GM18868 (cell line): ENCODE measurements at regions not wholly inside any gene's neighbourhood (a gene's known extent, or its start where the extent isn't known, plus 50 kb on each side); places are given as distances from the start of the nearest gene placed in this dataset.
A peak's percentile ranks its signal among the peaks of the same experiment; 100 is the strongest.

Experiments
- ATAC-seq: cut with Tn5 transposase; IDR thresholded peaks from one replicate; pipeline ENCODE4 v1.9.1; 2021; ENCODE audit warnings: mild to moderate bottlenecking, moderate library complexity; ENCODE audit not compliant: unreplicated experiment

GRCh38 chr7:17638727-17639126 lies 301.6 kb downstream of the SNX13 start:
- no peak for ATAC-seq

GRCh38 chr7:17640730-17641377 lies 299.4 kb downstream of the SNX13 start:
- ATAC-seq = peak; percentile 83

GRCh38 chr7:17645500-17645899 lies 294.8 kb downstream of the SNX13 start:
- no peak for ATAC-seq

DNA sequence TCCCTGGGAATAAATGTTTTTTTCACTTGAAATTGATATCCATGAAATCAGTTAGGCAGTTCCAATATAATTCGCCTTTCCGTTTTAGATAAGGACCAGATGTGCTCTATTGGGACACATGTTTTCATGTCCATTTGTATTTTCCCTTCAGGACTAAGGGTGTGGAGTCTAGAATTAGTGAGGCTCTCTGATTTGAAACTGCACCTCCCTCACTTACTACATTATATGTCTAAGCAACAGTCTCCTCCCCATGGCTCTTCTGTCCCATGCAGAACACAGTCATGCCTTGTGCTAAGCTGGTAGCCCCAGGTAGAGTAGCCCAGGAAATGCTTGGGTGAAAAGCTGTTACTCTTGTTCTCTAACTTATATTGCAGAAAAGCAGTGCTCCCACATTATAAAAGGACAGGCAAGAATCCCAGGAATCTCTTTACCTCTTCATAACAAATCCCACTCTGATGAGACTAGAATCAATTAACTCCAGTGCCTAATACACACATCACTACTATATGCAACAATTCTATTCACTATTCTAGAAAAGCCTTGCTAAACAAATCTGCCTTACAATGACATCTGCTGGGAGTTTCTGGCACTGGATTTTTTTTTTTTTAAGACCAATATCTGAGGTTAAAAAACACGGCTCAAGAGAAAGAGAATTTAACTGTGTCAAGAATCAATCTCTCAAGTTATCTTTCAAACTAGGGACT lies 293.9 kb downstream of the SNX13 start:
- ATAC-seq = no peak

GRCh38 chr7:17651341-17651740 lies 289.0 kb downstream of the SNX13 start:
- no peak for ATAC-seq

- no peak for ATAC-seq
These were observed 288.4 kb downstream of the SNX13 start for GRCh38 chr7:17651863-17652385.

- ATAC-seq = no peak
These were observed 285.4 kb downstream of the SNX13 start for GRCh38 chr7:17654940-17655339.

DNA sequence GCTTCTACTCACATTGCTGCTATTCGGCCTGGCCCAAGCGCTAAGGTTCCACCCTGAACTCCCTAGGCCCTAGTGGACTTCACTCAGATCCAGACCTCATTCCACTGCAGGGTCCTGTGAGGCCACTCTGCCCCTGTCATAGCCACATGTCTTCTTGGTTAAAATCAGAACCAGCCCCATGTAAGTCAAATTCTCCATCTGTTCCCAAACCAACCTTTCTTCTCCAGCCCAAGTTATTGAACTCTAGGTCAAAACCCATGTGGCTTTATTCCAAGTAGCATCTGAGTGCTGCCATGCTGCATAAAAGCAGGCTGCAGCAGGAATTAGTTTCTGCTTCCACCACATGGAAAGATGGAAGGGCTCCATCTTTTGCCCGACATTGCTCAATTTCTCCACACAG lies 281.2 kb downstream of the SNX13 start:
- no peak for ATAC-seq

DNA sequence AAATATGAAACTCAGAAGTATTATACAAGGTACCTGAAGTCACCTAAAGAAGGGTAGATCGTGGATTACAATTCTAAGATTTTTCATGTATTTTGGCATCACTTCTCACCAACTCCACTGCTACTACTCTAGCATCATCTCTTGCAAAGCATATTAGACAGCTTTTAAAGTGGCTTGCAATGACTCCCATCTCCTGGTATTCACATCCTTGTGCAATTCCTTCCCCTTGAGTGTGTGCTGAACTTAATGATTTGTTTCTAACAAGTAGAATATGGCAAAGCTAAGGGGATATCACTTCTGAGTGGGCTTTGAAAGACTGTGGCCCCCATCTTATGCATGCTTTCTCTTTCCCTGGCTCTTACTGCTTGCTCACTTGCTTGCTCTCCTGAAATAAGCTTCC lies 280.2 kb downstream of the SNX13 start:
- ATAC-seq = no peak

DNA sequence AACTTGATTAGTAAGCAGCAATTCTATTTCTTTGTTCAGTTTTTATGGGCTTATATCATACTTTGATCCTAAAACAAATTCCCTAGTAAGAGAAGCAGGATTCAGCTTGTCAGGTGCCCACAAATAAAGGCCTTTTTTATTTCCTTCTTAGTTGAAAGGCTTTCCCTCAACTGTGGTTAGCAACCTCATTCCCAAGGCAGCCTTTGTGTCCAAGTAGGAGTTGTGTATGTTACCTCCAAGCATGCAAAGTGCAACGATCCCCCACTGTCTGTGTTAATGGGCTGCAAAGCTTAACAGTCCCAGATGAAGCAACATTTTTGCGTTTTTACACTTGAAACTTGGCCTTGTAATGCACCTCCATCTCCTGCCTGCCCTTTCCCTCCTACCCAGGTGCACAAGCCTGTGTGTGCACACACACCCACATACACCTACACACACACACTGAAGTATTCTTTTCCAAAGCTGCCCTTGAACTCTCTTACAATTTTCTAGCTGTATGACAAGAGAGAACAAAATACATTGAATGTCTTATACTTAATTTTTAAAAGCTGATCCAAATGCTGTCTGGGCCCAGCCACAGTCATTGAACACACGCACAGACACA lies 278.2 kb downstream of the SNX13 start:
- ATAC-seq = no peak

DNA sequence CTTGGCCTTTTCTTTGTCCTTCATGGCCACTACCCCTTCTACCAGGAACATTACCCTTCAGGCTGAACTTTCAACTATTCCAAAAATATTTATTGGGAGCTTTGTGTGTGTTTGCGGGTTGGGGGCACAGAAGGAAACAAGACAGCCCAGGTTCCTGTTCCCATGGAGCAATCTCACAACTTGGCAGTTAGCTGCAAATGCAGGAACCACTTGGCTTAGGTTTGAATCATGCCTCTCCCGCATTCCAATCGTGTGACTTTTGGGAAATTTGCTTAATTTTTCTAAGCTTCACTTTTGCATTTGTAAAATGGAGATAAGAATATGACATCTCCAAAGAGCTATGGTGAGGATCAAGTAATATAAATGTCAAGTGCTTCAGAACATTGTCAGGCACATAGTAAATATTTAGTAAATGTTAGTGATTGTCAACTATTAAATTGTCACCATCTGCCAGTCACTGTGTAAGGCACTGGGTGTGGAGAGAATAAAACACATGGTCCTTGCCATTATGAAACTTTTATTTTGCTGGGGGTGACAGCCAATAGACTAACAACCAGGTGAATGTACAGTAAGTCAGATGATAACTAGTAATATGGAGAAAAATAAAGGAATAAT lies 277.1 kb downstream of the SNX13 start:
- ATAC-seq = no peak

GRCh38 chr7:17665029-17665428 lies 275.3 kb downstream of the SNX13 start:
- no peak for ATAC-seq

- peak; percentile 77 for ATAC-seq
These were observed 272.2 kb downstream of the SNX13 start for GRCh38 chr7:17668122-17668521.

- ATAC-seq = no peak
These were observed 271.1 kb downstream of the SNX13 start for GRCh38 chr7:17669204-17669603.

- ATAC-seq = no peak
These were observed 268.3 kb downstream of the SNX13 start for GRCh38 chr7:17671956-17672355.

- ATAC-seq = no peak
These were observed 267.5 kb downstream of the SNX13 start for GRCh38 chr7:17672783-17673182.

- no peak for ATAC-seq
These were observed 265.9 kb downstream of the SNX13 start for GRCh38 chr7:17674166-17674942.

DNA sequence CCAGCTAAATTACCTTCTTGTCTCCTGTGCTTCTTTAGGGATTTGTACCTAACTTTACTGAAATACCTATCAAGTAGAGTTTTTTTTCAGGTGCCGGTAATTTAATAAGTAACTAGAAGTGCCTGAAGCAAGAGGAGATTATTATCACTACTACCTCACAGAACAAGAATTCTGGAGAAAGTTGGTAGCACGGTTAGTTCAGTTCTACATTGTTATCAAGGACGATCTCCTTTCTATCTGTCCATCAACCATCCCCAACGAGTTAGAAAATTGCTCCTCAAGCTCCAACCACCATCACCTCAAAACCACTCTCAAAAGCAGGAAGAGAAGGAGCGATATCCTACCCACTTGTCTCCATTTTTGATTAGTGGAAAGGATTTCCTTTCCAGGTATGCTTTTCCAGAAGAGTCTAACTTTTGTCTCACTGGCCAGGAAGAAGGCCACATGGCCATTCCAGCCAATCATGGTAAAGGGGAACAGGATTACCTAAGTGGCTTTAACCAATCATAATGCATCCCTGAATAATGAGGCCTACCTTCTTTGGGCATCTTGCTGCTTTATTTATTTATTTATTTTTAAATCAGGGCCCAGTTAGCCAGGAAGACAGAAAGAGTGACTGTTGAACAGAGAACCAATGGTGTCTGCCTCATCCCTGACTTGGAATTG lies 265.2 kb downstream of the SNX13 start:
- no peak for ATAC-seq

DNA sequence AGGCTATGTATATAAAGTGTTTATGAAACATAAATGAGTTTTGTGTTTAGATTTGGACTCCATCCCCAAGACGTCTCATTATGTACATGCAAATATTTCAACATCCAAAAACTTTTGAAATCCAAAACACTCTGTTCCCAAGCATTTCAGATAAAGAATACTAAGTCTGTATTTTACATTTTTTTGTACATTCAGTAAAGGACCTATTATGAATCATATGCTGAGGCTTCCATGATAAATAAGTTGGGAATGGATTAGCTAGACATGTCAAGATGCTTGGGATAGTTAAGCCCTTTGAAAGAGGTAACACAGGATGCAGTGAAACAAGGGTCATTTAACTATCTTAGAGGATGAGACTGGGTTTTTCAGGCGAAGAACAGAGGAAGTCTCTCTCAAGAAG lies 262.9 kb downstream of the SNX13 start:
- ATAC-seq = no peak

- no peak for ATAC-seq
These were observed 261.4 kb downstream of the SNX13 start for GRCh38 chr7:17678896-17679295.
